NCI-H2107 (cell line): ENCODE measurements at regions not wholly inside any gene's neighbourhood (a gene's known extent, or its start where the extent isn't known, plus 50 kb on each side); places are given as distances from the start of the nearest gene placed in this dataset.
A peak's percentile ranks its signal among the peaks of the same experiment; 100 is the strongest.

Experiments used
- DNase-seq: peaks from one replicate; lab custom pipeline; 2025; lab: John Stamatoyannopoulos, UW

DNA sequence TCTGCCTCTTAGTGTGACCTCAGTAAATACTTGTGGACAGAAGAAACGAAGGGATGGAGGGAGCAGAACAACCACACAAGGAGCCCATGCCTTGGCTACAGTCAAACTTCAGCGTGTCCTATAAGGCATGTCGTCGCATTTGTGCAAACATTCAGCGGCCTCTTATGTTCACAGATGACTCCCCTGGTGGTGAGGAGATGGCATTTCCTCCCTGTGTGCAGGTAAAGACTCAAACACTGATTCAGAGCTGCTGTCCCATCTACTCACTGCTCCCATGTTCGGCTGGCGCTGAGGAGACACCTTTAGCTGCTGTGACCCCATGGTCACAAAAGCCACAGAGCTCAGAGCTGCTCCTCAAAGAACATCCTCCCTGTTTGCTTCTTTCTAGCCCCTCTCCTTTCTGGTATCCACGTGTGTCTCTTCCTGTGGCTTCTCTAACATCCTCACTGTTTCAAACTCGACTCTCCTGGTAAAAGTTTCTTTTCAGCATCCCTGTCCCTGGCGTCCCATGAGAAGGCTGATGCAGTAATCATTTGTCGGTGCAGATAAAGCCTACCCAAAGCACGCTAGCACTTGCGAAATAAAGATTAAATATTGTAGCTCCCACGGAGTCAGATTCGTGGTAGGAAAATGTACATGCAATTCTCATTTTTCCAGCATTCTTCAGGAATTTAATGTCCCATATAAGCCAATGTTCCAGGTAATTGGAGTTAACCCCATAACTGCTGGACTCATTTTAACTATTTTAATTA lies 124.9 kb upstream of the NEBL start:
- no peak for DNase-seq

DNA sequence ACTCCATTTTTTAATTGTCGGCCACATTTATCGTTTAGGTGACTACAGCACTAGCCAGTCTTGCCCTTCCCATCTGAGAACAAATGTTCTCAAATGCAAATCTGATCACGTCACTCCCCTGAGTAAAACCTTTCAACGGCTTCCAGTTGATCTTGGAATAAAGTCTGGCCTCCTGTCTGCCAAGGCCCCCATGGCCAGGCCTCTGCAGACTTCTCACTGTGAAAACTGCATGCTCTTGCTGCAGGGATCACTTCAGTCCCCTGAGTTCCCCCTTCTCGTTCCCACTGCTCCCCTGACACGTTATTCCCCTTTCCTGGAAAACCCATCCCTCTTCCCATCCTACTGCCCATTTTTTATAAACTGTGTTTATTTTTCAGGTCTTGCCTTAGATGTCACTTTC lies 124.1 kb upstream of the NEBL start:
- no peak for DNase-seq

DNA sequence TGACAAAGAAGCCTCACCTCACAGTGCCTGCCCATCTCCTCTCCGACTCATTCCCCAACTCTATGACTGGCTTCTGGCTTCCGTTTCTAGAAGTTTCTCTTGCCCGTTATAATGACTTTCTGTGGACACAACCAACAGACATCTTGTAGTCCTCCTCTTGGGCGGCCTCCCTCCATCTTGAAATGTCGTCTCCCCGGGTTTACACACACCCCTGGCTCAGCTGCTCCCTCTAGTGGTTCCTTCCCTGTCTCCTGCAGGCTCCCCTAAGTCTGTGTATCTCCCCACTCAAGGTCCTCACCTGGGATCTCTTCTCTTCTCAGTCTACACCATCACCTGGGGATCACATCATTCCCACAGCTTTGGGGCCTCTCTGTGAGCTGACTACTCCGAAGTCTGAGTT lies 123.4 kb upstream of the NEBL start:
- peak; percentile 1 for DNase-seq

DNA sequence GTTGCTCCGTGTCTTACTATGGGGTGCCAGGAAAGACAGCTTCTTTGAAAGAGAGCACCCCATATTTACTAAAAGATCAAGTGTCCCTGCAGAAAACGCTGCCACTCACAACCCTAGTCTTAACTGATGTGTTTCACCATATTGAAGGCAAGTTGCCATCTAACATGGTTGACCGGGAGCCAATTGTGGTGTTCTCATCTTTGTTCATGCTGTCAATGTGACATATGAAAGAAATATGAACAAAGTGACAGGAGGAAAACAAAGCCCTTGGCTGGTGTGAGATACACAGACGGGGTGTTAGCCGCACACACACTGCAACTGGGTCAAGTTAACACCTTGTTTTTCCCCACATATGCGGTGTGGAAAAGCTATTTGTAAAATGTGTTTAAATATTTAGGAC lies 122.3 kb upstream of the NEBL start:
- DNase-seq = no peak

DNA sequence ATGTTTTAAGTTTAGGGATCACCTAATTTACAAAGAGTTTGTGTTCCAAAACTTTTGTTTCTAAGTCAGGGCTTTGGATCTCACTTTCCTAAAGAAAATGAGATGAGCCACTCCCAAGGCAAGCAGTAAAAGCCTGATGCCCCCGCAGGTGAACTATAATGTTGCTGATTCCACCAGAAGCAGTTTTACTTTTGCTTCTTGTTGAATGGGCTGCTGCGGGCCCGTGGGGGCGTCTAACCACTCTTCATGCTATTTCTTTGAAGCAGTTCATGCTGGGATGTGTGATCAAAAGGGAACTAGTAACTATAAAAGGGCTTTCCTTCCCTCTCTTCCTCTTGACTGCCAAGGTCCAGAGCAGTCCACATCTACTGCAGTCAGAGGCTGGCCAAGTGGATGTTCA lies 118.7 kb upstream of the NEBL start:
- DNase-seq = no peak

DNA sequence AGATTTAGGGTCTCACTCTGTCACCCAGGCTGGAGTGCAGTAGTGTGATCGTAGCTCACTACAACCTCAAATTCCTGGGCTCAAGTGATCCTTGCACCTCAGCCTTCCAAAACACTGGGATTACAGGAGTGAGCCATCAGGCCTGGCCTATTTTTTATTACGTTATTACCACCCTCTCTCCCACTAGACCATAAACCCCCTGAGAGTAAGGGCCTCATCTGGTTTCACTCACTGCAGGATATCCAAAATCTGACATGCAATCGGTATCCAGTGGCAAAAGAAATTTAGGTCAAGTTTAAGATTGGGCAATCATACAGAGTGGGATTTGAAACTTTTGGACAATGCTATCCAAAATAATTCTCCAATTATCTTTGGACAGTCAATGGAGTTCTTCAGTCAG lies 117.0 kb upstream of the NEBL start:
- no peak for DNase-seq

DNA sequence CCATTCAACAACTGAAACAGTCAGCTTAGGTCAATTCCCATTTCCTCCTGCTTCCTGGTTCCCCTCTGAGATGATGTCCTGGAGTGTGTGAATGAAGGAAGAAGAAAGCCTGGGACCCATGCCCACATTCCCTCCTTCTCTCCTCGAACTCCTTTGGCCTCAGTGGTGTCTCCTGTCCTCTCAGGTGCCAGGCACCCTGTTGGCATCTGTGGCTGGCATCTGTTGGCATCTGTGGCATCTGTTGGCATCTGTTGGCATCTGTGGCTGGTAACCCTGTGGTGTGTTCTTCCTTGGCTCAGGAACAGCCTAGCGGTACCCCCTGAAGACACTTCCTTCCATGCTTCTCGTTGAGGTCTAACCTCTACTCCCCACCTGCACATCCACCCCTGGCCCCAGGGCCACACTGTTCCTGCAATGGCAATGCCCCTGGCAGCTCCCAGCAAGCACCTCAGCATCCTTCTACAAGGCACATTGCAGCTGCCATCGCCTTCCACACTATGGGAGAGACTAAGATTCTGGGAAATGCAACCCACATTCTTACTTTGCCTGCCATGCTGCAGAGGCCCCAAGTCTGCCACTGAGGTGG lies 114.4 kb upstream of the NEBL start:
- no peak for DNase-seq

DNA sequence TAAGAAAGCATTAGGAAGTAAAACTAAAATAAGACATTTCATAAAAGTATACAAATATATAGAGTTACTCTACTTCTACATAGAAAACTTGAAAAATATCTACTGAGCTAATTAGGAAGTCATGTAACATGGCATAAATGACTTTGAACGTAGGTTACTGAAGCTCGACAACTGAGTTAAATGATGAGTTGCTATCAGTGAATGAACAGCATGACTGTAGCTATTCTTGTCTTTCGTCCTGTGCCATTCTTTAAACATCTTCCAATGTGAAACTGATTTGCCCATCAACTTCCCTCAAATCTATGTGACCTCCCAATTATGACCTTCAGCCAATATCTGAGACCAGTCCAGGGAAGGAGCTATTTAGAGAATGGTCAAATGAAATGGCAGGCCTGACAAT lies 113.5 kb upstream of the NEBL start:
- DNase-seq = no peak

DNA sequence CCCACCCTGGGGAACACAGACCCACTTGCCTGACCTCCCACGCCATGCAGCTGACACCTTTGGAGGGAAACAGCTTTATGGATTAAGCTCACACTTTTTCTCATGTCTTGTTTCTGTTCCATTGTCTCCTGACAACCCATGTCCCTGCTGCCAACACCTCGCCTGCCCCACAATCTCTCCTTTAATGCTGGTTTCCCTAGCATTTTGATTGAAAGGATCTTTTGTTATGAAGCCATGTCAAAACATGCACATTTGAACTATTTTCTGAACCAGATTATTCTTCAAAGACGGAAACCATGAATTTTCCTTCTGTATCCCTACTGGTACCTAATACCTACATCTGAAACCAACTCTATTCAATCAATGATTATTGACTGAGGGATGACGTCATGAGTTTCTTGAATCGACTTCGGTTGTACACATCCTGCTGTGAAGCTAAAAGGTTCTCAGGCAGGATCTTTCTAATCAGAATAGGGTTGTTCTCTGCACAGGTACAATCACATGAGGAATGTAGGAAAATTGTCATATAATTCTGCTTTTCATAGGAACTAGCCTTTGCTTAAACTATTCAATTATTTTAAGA lies 106.2 kb upstream of the NEBL start:
- DNase-seq = no peak

DNA sequence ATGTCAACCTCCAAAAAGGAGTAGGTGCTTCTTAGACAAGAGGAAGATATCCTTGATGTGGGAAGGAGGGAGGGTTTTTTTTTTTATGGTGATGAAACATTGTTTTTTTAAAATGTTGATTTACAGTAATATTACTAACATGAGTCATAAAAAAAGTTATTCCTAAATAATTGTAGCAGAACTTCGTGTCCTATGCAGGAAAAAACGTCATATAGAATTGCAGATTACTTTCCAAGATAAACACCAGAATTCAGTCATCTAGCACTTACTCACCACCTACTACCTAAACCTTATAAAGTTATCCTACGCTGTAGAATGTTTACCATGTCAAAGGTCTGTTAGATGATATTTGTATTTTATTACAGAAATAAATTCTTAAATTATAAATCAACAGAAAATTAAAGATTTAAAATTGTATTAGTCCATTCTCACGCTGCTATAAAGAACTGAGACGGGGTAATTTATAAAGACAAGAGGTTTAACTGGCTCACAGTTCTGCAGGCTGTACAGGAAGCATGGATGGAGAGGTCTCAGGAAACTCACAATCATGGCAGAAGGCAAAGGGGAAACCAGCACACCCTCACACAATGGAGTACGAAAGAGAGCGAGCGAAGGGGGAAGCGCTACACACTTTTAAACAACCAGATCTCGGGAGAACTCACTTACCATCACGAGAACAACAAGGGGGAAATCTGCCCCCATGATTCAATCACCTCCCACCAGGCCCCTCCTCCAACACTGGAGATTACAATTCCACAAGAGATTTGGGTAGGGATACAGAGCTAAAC lies 105.2 kb upstream of the NEBL start:
- no peak for DNase-seq

DNA sequence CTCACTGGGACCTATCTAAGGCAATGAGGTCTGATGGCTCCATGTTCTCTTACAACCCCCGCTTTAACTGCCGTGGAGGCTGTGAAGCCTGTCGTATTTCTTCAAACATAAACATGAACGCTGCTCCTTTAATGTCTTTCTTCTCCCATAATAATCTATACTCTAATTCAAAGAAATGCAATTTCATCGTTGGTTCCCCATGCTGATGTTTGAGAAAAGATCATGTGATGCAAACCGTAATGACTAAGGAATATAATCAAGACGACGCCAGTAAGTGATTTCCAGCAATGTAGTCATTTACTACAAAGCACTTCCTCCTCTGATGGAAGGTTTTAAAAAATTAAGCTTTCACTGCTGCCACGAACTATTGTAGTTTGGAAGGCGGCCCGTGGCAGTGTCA lies 102.6 kb upstream of the NEBL start:
- DNase-seq = no peak

DNA sequence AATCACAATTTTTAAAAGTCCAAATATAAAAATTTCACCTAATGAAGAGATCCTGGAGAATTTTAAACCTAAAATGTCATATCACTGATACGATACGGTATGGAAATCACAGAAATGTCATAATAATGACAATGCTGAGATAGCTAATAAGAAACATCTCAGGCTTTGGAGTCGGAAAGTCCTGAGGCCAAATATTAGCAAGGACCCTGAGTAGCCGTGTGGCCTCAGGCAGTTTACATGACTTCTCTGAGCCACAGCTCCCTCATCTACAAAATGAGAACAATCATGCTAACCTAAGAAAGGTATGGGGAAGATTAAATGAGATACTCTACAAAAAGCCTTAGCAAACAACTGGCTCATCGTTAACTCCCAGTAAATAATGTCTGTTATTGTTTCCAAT lies 100.9 kb upstream of the NEBL start:
- no peak for DNase-seq

DNA sequence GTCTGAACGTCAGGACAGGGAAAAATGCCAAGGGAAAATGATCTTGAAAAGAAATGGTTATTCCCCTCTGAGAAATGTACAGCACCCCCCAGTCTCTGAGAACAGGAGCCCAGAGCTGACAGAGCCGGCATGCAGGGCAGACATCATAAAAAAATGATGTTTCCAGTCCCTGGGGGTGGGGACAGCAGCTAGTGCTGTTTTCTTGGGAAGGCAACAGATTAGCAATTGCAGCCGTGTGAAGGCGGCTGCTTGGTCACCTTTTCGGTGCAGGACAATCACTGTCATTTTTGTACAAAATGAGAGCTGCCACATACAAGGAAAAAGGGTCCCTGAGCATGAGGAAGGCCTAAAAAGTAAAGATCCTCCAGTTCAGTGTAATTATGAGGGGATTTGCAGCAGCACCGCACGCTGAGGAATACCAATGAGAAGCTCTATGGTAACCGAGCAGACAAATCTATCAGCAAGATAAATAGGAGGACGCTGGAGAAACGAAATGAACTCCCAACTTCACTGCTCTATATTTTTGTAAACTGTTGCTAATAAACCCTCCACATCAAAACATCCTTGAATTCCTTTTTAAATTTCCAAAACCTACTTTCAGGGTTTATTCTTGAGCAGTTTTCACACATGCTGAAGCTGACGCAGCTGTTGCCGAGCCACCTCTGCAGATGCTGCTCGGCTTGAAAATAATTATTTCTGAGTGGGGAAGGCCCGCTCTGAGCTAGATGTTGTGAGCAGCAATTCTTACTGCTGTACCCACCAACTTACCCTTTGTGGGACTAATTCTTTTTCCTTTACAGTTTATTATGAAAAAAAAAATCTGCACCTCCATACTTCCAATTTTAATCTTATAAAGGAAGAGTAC lies 98.2 kb upstream of the NEBL start:
- DNase-seq = no peak

DNA sequence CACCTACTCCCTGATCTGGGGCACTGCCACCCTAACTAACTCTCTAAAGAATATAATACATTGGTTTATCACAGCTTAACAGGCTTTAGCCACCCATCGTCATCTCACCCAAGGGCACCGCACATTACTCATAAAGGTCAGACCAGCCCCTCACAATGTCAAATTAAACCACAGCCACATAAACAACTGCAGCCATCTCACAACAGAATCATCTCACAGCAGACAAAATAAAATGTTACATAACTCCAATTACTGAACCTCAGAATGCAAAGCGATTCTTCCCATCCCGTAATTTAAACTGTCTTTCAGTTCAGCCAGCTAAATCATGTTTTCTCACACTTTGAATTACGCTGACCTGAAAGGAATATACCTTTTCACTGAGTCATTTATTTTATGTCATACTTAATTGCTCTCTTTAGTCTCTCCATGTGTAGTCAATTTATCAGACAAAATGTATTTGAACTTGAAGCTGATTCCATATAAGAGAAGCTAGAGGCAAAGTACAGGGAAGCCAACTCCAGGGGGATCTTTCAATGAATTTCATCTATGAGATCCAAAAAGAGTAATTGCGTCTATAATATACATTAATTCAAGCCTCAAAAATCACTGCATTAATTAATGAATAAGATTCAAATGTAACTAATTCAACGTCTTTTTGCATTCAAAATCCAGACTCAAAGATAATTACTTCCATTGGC lies 96.9 kb upstream of the NEBL start:
- no peak for DNase-seq

DNA sequence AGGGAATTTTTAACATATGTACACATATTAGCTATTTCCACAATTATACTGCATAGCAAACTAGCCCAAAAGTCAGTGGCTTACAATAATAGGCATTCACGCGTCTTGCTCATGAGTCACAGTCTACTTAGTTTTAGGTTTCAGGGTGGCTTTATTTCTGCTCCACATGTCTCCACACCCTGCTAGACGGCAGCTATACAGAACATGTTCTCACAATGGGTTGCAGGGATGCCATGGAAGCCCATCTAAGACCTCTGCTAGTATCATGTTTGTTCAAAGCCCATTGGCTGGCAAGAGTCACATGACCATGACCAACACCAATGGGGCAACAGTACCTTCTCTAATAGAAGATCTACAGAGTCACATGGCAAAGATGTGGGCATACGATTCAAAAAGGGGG lies 96.3 kb upstream of the NEBL start:
- no peak for DNase-seq

DNA sequence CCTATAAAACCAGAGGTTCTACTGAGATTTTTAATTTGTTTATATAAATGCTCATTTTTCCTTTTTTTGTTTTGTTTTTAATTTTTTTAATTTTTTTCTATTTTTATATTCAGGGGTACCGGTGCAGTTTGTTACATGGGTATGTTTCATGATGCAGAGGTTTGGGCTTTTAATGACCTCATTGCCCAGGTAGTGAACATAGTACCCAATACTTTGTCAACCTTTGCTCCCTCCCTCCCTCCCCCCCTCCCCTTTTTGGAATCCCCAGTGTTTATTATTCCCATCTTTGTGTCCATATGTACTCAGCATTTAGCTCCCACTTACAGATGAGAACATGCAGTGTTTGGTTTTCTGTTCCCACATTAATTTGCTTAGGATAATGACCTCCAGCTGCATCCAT lies 94.4 kb upstream of the NEBL start:
- no peak for DNase-seq

DNA sequence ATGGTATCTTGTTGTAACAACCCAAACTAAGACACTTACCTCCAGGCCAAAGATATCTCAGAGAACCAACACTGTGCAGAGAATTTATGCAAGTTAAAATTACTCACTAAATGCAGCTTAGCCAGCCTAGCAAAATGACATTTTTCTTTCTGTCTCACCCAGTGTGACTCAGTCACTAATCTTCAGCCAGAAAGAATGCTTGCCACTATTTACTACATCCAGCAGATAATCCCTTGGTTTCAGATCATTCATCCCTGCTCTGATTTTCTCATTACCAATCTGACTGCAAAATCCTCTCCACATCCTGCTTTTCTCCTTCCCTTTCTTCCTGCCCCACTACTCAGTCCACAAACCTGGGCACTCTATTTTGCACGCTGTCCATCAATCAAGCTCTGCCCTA lies 93.5 kb upstream of the NEBL start:
- no peak for DNase-seq

DNA sequence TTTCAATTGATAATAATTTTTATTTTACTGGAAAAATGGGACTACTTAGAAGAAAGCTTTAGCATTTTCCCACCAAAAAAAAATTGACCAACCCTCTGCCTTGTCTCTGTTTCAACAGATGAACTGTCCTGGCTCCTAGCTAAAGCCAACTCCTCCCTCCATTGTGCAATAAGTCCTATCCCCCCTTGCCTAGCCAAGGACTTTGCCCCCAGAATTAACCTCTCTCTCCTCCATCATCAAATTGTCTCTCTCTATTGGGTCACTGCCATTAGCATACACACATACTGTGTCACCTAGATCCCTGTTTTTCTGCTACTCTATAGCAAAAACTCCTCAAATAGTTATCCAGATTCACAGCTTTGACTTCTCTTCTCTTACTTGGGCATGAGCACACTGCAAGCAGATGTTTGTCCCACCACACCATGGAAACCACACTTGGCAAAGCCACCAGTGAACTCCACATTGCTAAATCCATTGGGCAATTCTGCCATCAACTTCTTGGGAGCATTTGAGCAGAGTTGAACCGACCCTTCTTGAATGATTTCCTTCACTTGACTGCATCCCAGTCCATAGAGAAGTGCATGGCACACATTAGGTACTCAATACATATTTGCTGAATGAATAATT lies 91.4 kb upstream of the NEBL start:
- DNase-seq = no peak

DNA sequence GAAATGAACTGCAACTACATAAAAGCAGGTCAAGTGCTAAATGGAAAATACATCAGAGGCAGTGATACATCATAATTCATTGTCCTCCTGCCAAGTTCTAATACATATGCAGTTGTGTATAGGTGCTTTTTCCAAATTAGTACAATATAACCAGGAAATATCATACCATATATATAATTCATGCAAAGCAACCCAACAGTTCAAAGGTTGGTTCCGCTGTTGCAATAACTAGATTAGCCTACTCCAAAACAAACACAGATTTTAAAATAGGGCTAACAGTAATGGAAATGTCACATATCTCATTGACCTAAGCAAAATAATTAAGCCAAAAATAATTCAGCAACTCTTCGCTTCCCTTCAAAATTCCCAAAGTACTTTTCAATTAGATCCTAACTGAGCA lies 88.9 kb upstream of the NEBL start:
- DNase-seq = no peak

DNA sequence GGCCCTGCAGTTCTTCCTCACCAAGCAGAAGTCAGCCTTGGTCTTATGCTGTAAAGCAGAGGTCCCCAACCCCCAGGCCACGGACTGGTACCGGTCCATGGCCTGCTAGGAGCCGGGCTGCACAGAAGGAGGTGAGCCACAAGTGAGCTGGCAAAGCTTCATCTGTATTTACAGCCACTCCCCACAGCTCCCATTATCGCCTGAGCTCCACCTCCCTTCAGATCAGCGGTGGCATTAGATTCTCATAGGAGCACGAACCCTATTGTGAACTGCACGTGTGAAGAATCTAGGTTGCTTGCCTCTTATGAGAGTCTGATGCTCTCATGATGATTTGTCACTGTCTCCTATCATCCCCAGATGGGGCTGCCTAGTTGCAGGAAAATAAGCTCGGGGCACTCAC lies 87.6 kb upstream of the NEBL start:
- DNase-seq = no peak

DNA sequence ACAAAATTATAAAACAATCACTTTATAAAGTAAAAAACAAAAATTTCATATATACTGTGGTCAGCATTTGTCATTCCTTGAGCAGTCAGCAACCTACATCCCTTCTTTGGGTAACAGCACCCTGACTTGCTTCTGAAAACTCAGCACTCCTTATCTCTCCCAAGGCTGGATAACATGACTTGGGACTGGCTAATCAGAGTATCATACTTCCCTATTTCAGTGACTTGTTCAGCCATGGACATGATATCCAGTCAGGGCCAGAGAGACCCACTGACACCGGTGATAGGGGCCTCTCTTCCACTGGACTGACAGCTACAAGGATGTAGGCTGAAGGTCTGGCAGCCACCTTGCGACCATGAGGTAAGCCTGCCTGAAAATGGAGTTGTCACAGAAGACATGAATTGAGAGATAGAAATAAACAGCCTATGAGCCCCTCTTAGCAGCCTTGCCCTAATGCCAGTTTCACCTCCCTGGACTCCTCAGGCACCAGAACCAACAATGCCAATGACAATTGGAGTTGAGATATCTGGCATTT lies 84.4 kb upstream of the NEBL start:
- DNase-seq = no peak
